Jurkat, Clone E6-1 (cell line): ENCODE measurements at regions not wholly inside any gene's neighbourhood (a gene's known extent, or its start where the extent isn't known, plus 50 kb on each side); places are given as distances from the start of the nearest gene placed in this dataset.

Experiments used
- DNase-seq: peaks from one replicate; pipeline ENCODE4 v3.0.0-alpha.2; 2011; ENCODE audit warnings: low read depth, low spot score
- H3K4me3 ChIP-seq: 2 replicates; pipeline ENCODE4 v1.5.1; 2011; ENCODE audit warnings: mild to moderate bottlenecking, low read length, control low read depth, moderate library complexity

DNA sequence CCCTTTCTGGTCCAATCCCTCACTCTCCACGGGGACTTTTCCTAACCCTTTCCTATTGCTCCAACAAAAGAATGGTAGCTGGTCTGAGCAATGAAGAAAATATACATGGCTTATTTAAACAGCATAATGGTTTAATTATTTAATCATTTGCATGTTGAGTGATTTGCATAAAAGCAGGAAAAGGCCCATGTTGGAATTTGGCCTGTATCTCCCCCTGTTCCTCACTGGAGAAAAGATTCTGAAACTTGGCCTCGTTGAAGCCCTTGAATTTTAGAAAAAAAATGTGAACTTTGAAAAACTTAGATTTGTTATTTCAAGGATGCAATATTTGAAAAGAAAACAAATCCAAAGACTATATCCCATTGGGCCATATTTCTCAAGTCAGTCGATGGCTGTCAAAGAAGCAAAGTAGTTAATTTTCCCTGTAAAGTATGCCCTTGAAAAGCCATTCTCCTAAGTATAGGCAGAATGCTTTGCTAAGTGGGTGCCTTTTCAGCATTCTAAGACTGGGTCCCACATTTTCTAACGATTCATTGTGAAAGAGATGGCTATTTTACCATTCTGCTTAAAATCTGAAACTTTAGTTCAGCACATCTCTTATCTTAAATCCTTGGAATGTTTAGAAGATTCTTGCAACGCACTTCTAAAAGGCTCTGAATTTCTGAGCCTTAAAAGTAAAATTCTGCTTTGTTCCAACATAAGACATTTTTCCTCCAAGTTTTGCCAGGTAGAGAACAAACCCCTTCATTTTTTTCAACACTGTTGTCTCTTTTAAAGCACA, 428.8 kb downstream of the ARHGEF28 start:
- DNase-seq = no peak
- no peak overlapping the region for H3K4me3 ChIP-seq

DNA sequence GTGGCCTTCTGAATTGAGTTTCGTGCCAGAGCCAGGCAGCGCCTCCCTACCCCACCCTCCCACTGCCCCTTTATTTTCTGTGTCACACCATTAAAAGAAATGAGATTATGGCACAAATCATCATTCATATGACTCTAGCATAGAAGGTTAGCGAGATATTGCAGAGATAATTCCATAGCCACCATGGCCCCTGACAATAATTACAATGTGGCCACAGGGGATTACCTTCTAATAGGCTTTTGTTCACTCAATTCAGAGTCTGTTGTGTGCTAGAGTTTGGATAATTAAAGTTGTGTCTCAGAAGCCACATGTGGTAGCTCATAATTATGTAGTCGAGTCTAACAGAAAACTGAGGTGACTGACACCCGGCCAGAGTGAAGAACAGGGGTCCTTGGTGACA, 428.1 kb downstream of the ARHGEF28 start:
- no peak overlapping the region for H3K4me3 ChIP-seq
- DNase-seq = no peak

DNA sequence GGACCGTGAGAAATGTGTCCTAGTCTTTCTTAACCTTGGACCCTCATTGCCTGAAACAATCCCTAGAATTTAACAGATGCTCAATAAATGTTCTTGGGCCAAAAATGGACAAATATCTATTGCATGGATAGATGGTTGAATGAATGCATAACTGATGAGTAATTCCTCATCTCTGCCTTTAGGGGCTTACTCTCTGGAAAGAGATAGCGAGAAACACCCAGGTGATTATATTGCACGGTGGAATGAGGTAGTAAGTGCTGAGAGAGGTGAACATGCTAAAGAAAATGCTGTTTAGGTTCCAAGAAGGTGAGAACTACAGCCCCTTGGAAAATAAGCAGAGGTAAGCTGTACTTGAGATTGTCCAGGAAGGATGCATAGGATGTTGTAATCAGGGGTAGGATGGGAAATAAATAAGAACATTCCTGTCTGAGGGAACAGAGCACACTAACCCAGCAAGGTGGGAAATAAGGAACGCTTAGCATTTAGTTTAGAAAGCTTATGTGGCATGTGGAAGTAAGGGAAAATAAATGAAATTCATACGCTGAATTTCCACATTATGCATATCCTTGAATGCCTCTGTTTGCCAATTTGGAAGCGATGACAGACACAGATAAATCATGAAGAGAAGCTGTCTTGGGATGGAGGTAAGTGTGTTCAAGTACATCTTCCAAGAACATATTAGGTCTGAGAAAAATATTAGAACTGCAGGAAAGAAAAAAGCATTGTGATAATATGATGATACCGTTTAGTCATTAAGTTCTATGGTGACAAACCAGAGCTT, 426.6 kb downstream of the ARHGEF28 start:
- DNase-seq = no peak
- no peak overlapping the region for H3K4me3 ChIP-seq

DNA sequence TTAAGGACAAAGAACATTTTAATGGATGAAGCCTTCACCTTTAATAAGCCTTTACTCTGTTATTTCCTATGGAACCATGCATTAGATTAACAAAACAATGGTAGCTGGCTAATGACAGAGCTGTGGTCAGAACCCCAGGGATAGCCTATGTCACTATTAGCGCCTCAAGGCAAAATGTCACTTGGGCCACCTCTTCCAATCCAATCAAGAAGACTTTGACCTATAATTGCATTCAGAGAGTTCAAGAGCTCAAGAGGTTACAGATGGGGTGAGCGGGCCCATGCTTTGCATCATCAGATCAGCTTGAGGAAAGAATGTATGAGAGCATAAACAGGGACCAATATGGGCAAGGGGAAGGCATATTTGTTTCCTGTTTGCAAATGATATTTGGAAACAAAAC, 425.1 kb downstream of the ARHGEF28 start:
- no peak for DNase-seq
- H3K4me3 ChIP-seq = no peak overlapping the region

DNA sequence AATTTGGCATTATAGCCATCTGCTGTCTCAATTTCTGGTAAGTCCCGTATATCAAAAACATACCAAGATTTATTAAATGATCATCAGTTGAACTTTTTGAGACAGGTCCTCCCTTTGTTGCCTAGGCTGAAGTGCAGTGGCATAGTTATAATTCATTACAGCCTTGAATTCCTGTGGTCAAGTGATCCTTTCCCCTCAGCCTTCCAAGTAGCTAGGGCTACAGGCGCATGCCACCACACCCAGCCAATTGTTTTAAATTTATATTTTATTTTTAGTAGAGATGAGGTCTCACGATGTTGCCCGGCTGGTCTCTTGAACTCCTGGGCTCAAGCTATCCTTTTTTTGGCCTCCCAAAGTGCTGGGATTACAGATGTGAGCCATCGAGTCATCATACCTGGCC, 418.9 kb downstream of the ARHGEF28 start:
- DNase-seq = no peak
- H3K4me3 ChIP-seq = no peak overlapping the region

GRCh38 chr5:74042959-74043358, 417.0 kb downstream of the ARHGEF28 start:
- no peak overlapping the region for H3K4me3 ChIP-seq
- no peak for DNase-seq

DNA sequence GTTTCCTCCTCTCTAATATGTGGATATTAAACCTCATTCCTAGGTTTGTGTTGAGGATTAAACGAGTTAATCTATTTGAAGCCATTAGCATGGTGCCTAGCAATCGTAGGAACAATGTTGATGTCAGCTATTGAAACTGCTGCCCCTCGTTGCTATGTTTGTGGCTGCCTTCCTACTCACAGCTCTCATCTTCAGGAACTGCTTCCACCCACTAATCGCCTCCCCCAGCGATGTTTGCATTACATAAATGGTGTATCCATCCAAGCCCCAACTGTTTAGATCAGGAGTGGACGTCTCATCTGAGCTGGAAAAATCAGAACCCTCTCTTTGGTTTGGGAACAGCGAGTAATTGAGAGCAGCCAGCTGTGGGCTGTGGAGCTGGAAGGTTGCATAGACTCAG, 416.6 kb downstream of the ARHGEF28 start:
- H3K4me3 ChIP-seq = no peak overlapping the region
- no peak for DNase-seq

GRCh38 chr5:74041913-74042312, 415.9 kb downstream of the ARHGEF28 start:
- DNase-seq = no peak
- H3K4me3 ChIP-seq = no peak overlapping the region

GRCh38 chr5:74040811-74041491, 415.0 kb downstream of the ARHGEF28 start:
- no peak overlapping the region for H3K4me3 ChIP-seq
- no peak for DNase-seq

- no peak for DNase-seq
- H3K4me3 ChIP-seq = no peak overlapping the region
Measured at GRCh38 chr5:74040065-74040551, 414.1 kb downstream of the ARHGEF28 start.

- DNase-seq = no peak
- no peak overlapping the region for H3K4me3 ChIP-seq
Measured at GRCh38 chr5:74037321-74037720, 411.3 kb downstream of the ARHGEF28 start.

GRCh38 chr5:74035521-74035937, 409.5 kb downstream of the ARHGEF28 start:
- DNase-seq = no peak

DNA sequence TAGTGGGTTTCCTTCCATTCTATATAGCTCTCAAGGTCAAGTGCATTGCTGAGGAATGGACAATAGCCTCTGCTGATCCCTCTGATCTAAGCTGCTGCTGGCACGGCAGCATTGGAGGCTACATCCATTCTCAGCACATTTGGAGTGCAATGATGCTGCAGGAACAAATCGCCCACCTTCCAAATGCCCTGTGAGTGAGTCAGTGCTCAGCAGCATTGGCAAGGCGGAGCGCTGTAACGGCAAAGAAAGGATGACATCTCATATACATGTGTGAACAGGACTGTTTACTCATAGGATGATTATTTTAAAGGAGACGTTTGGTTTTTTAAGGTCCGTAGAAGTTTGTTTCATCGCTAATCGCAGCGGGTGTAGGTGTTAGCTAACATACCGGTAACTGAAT, 408.7 kb downstream of the ARHGEF28 start:
- no peak overlapping the region for H3K4me3 ChIP-seq
- no peak for DNase-seq

More at GRCh38 chr5:74035521-74035937, 409.5 kb downstream of the ARHGEF28 start:
- no peak overlapping the region for H3K4me3 ChIP-seq

GRCh38 chr5:74032617-74033016, 406.6 kb downstream of the ARHGEF28 start:
- H3K4me3 ChIP-seq = no peak overlapping the region
- DNase-seq = no peak

DNA sequence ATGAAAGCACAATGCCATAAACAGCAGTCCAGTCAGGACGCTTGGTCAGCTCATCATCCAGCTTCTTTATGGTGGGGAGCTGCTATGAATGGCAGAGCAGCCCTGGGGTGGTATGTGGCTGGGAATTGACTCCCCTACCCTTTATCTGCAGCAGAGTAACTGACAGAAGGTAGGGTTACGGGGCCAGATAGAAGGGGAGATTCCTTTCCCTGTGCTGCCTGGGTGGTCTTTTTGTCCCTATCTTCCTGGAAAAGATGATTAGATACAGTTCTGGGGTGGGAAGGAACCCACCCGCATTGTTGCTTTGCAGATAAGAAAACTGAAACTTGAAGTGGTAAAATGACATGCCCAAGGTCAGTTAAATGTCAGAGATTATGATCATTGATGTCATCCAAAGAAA, 405.5 kb downstream of the ARHGEF28 start:
- no peak for DNase-seq
- H3K4me3 ChIP-seq = no peak overlapping the region

DNA sequence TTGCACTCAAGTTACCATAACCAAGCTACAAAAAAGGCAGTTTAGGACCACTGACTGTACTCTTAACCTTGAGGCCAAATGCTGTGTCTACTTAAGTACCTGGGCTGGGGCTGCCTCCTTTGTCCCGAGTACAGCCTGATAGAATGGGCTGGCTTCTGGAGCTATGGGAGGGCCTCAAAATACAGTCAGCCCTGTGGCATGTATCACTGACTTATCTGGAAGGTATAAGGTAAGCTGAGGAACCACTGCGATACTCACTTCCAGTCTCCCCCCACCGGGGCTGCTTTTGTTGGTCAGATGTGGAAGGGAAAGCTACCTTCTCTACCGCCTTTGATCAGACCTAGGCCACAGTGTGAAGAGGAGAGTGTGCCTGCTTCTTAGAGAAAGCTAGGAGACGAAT, 404.8 kb downstream of the ARHGEF28 start:
- no peak for DNase-seq

DNA sequence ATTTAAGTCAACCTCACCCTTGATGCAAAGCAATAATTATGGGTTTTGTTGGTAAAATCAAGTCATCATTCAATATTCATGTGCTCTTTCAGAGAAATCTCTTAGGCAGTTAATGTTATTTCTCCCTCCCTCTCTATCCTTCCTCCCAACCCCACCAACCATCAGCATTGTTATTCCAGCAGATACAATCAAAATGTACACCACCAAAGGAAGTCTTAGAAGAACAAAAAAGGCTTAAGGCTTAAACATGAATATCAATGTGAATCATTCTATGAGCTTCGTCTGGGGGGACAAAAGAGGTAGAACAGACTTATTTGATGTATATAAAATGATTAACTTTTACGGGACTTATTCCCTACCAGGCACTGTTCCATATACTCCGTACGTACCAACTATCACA, 404.4 kb downstream of the ARHGEF28 start:
- no peak for DNase-seq
- no peak overlapping the region for H3K4me3 ChIP-seq

More for the DNA sequence above, 404.8 kb downstream of the ARHGEF28 start:
- no peak overlapping the region for H3K4me3 ChIP-seq

GRCh38 chr5:74028976-74029375, 403.0 kb downstream of the ARHGEF28 start:
- no peak for DNase-seq
- H3K4me3 ChIP-seq = no peak overlapping the region

DNA sequence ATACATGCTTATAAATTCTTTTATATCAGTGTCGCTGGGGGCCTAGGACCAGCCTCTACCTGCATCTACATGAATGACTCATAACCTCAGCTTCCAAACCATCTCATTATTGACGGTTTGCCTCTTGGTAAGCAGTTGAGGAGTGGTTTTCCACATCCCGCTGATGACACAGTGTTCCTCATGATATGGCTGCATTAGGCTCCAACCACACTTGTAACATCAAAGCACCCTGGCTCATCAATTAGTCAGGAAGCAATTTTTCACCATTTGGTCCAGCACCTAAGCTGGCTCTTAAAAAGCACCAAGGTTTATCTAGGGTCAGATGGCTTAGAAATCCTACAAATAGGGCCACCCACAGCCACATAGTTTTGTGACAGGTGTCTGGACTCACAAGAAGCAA, 402.4 kb downstream of the ARHGEF28 start:
- peak; percentile 88 for DNase-seq
- no peak overlapping the region for H3K4me3 ChIP-seq
